HG03439 (cell line): ENCODE measurements at regions not wholly inside any gene's neighbourhood (a gene's known extent, or its start where the extent isn't known, plus 50 kb on each side); places are given as distances from the start of the nearest gene placed in this dataset.
"Not testable (repeated sequence)": the region's sequence is repeated elsewhere in the genome, so short reads cannot be mapped to it uniquely, and the experiment has no call there.

ENCODE experiments used
- ATAC-seq: cut with Tn5 transposase; IDR thresholded peaks from one replicate; pipeline ENCODE4 v1.9.1; 2021; ENCODE audit warnings: mild to moderate bottlenecking, moderate library complexity; ENCODE audit not compliant: unreplicated experiment

GRCh38 chr4:38413524-38414341 lies 250.3 kb upstream of the KLF3 start:
- no peak for ATAC-seq

DNA sequence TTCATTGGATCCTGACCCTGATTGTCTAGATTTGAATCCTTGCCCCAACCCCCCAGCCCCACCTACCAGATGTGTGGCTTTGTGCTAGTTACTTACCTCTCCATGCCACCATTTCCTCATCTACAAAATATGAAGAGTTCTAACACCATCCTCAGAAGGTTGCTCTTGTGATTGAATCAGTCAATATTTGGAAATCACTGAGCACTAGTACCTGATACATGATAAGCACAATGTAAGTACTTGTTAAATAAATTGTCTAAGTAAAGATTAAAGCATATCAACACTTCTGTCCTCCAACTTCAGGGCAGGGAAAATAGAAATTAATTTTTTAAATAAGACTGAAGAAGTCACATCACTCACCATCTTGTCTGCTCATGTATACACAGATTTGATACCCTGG lies 249.6 kb upstream of the KLF3 start:
- ATAC-seq, result no peak

GRCh38 chr4:38415682-38416081 lies 248.3 kb upstream of the KLF3 start:
- no peak for ATAC-seq

DNA sequence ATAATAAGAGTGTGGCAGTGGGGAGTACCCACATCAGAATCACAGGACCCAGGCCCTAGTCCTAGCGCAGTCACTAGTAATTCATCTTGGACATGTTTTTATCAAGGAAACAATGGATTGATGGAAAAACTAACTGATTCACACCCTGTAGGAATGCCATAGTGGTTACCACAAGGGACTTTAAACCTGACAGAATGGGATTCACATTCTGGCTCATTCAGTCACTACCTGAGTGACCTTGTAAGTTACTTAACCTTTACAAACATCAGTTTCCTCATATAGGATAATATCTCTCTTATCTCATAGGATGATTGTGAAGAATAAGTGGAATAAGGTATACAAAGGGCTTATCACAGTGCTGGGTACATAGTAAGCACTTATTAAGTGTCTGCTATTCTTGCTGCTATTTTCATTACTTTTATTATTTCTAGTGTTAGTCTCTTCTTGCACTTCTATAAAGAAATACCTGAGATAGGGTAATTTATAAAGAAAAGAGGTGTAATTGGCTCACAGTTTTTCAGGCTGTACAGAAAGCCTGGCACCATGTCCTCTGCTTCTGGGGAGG lies 247.5 kb upstream of the KLF3 start:
- no peak for ATAC-seq

DNA sequence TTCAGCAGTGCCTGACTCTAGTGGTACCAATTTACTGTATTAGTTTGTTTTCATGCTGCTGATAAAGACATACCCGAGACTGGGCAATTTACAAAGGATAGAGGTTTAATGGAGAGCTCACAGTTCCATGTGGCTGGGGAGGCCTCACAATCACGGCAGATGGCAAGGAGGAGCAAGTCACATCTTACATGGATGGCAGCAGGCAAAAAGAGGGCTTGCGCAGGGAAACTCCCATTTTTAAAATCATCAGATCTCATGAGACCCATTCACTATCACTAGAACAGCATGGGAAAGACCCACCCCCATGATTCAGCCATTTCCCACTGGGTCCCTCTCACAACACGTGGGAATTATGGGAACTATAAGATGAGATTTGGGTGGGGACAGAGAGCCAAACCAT lies 243.7 kb upstream of the KLF3 start:
- not testable (repeated sequence) for ATAC-seq

DNA sequence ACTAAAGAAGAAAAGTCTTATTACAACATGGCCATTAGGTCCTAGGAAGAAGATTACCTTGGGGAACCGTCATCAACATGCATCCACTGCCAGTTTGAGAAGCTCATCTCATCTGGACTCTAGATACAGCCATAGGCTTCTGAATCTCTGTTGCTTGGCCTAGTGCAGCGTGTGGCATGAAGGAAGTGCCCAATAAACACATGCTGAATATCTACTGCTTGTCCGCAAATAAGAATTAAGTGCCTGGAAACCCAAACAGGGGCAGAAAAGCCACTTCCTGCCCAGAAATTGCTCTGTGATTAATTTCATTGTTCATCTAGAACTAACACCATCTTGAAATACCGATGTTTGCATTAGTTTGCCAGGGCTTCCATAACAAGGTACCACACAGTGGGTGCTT lies 241.1 kb upstream of the KLF3 start:
- ATAC-seq, result no peak

- no peak for ATAC-seq
Measured at GRCh38 chr4:38424151-38424871, 239.7 kb upstream of the KLF3 start.

GRCh38 chr4:38426532-38426931 lies 237.5 kb upstream of the KLF3 start:
- ATAC-seq, result no peak

DNA sequence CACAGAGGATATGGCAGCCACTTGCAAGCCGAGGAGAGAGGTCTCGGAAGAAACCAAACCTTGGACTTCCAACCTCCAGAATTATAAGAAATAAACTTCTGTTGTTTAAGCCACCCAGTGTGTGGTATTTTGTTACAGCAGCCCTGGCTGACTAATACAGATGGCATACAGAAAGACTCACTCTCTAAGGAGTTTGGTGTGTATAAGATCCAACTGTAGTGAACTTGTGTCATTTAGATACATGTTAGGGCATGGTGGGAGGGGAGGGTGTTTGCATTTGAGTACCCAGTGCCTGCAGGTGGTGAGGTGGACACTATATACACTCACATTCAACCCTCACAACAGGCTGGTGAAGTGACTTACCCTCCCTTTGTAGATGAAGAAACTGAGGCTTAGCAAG lies 233.2 kb upstream of the KLF3 start:
- no peak for ATAC-seq

- ATAC-seq, result no peak
Measured at GRCh38 chr4:38442073-38442788, 221.8 kb upstream of the KLF3 start.

- ATAC-seq, result no peak
Measured at GRCh38 chr4:38449506-38450174, 214.4 kb upstream of the KLF3 start.

- ATAC-seq, result no peak
Measured at GRCh38 chr4:38452009-38452408, 212.0 kb upstream of the KLF3 start.

- ATAC-seq, result no peak
Measured at GRCh38 chr4:38452542-38452941, 211.5 kb upstream of the KLF3 start.

GRCh38 chr4:38453253-38453881 lies 210.6 kb upstream of the KLF3 start:
- ATAC-seq, result no peak

DNA sequence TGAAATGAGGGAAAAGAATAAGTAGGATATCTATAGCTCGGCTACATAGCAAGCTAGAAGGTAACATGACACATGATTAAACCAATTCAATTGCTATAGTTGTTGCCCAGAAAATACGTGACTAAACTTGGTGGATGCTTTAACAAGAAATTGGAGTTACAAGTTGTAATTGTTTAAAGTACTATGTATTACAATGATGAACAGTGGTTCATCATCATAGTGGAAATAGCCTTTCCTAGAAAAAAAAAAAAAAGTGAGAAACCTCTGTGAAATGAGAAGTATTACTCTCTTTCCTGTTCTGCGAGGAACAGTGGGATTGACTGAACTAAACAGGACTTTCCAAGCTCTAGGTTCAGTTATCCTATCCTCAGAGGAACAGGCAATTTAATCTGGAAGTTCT lies 209.7 kb upstream of the KLF3 start:
- no peak for ATAC-seq

DNA sequence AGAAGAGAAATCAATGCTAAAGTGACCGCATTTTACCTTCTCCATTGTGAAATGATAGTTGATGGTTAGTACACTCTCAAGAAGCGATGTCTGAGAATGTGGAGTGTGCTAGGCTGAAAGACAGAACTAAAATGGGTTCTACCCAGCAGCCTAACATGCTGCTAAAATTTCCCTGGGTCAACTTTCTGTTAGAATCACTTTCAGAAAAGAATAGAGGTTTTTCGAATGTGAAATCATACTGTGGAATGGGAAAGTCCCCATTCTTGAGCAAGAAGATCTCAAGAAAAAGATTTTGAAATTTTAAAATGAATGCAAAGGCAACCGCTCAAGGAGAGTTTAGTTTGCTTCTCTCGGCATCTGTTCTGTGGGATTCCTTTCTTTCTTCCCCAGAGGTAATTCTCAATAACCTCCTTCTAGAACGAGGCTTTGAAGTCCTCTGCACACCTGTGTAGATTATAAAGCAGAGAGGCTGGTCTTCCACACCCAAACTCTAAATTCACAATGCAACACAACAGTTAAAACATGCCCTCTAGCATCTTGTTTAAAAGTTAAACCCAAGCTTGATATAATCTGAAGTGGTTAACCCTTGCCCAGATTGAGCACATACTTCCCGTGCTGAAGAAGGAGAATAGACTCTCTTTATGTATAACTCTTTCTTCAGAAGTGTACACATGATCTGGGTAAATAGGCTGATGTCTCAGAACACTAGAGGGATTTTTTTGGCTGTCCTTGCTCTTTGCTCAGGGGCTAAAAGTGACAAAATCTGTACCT lies 208.7 kb upstream of the KLF3 start:
- ATAC-seq, result peak; percentile 86

GRCh38 chr4:38456096-38456495 lies 207.9 kb upstream of the KLF3 start:
- ATAC-seq, result no peak

GRCh38 chr4:38461342-38461741 lies 202.7 kb upstream of the KLF3 start:
- ATAC-seq, result no peak

GRCh38 chr4:38462367-38463055 lies 201.5 kb upstream of the KLF3 start:
- no peak for ATAC-seq
